H9 (cell line): ENCODE measurements at regions not wholly inside any gene's neighbourhood (a gene's known extent, or its start where the extent isn't known, plus 50 kb on each side); places are given as distances from the start of the nearest gene placed in this dataset.

Experiments used
- DNase-seq: peaks from one replicate; pipeline ENCODE4 v3.0.0-alpha.2; 2017
- H2AFZ ChIP-seq: one replicate; pipeline ENCODE4 v1.6.1; 2013; ENCODE audit warnings: mild to moderate bottlenecking, low read length, control low read depth, moderate library complexity
- H2AK5ac ChIP-seq: 2 replicates; pipeline ENCODE4 v1.6.1; 2013; ENCODE audit warnings: low read length, control low read depth, mixed read lengths; ENCODE audit not compliant: insufficient read length
- H2BK120ac ChIP-seq: one replicate; pipeline ENCODE4 v1.6.1; 2013; ENCODE audit warnings: low read depth, mild to moderate bottlenecking, low read length, control low read depth, inconsistent platforms; ENCODE audit not compliant: poor library complexity, severe bottlenecking
- H2BK12ac ChIP-seq: 2 replicates; pipeline ENCODE4 v1.6.1; 2013; ENCODE audit warnings: low read length, control low read depth, mixed read lengths, low read depth; ENCODE audit not compliant: insufficient read length
- H2BK15ac ChIP-seq: 2 replicates; pipeline ENCODE4 v1.6.1; 2013; ENCODE audit warnings: low read depth, low read length, control low read depth
- H2BK20ac ChIP-seq: one replicate; pipeline ENCODE4 v1.6.1; 2013; ENCODE audit warnings: low read depth, mild to moderate bottlenecking, low read length, control low read depth, inconsistent platforms; ENCODE audit not compliant: poor library complexity, severe bottlenecking
- H2BK5ac ChIP-seq: 2 replicates; pipeline ENCODE4 v1.6.1; 2013; ENCODE audit warnings: low read length, control low read depth, mixed read lengths; ENCODE audit not compliant: insufficient read length
- H3K14ac ChIP-seq: 2 replicates; pipeline ENCODE4 v1.6.1; 2013; ENCODE audit warnings: low read length, control low read depth; ENCODE audit not compliant: insufficient read depth
- H3K18ac ChIP-seq: 2 replicates; pipeline ENCODE4 v1.6.1; 2013; ENCODE audit warnings: low read depth, mild to moderate bottlenecking, mixed read lengths, low read length, control low read depth; ENCODE audit not compliant: insufficient read length
- H3K23ac ChIP-seq: 2 replicates; pipeline ENCODE4 v1.6.1; 2013; ENCODE audit warnings: low read length, control low read depth, mixed read lengths, low read depth; ENCODE audit not compliant: insufficient read length
- H3K23me2 ChIP-seq: 2 replicates; pipeline ENCODE4 v1.6.1; 2013; ENCODE audit warnings: low read depth, mild to moderate bottlenecking, mixed read lengths, low read length, control low read depth; ENCODE audit not compliant: insufficient read length, poor library complexity, severe bottlenecking
- H3K27ac ChIP-seq: 2 replicates; pipeline ENCODE4 v1.5.1; 2013; ENCODE audit warnings: low read length, control low read depth, mixed read lengths, low read depth; ENCODE audit not compliant: insufficient read length
- H3K27me3 ChIP-seq: 2 replicates; pipeline ENCODE4 v1.6.1; 2013; ENCODE audit warnings: low read length, control low read depth, inconsistent platforms; ENCODE audit not compliant: insufficient read depth
- H3K4ac ChIP-seq: 2 replicates; pipeline ENCODE4 v1.6.1; 2013; ENCODE audit warnings: low read depth, mild to moderate bottlenecking, control low read depth, inconsistent platforms, low read length, moderate library complexity
- H3K4me1 ChIP-seq: 2 replicates; pipeline ENCODE4 v1.6.1; 2013; ENCODE audit warnings: low read length, control low read depth, inconsistent platforms; ENCODE audit not compliant: insufficient read depth
- H3K4me2 ChIP-seq: 2 replicates; pipeline ENCODE4 v1.6.1; 2013; ENCODE audit warnings: low read length, control low read depth, mixed read lengths; ENCODE audit not compliant: insufficient read length, insufficient read depth
- H3K56ac ChIP-seq: 2 replicates; pipeline ENCODE4 v1.6.1; 2013; ENCODE audit warnings: low read depth, mild to moderate bottlenecking, mixed read lengths, low read length, control low read depth; ENCODE audit not compliant: insufficient read length
- H3K79me1 ChIP-seq: 2 replicates; pipeline ENCODE4 v1.6.1; 2013; ENCODE audit warnings: low read depth, mild to moderate bottlenecking, moderate library complexity, low read length, control low read depth, inconsistent platforms; ENCODE audit not compliant: insufficient read depth, poor library complexity, severe bottlenecking
- H3K79me2 ChIP-seq: 2 replicates; pipeline ENCODE4 v1.6.1; 2013; ENCODE audit warnings: low read length, control low read depth, inconsistent platforms; ENCODE audit not compliant: insufficient read depth
- H3K9ac ChIP-seq: 2 replicates; pipeline ENCODE4 v1.6.1; 2013; ENCODE audit warnings: low read length, control low read depth, mixed read lengths; ENCODE audit not compliant: insufficient read length; ENCODE audit errors: extremely low read depth
- H3K9me3 ChIP-seq: one replicate; pipeline ENCODE4 v1.6.1; 2013; ENCODE audit warnings: low read depth, low read length, inconsistent platforms; ENCODE audit not compliant: control insufficient read depth
- H3T11ph ChIP-seq: one replicate; pipeline ENCODE4 v1.6.1; 2013; ENCODE audit warnings: mild to moderate bottlenecking, low read length, control low read depth, inconsistent platforms
- H4K20me1 ChIP-seq: one replicate; pipeline ENCODE4 v1.6.1; 2013; ENCODE audit not compliant: control insufficient read depth, insufficient read length, insufficient read depth
- H4K5ac ChIP-seq: 2 replicates; pipeline ENCODE4 v1.6.1; 2013; ENCODE audit warnings: low read depth, mild to moderate bottlenecking, mixed read lengths, low read length, control low read depth; ENCODE audit not compliant: insufficient read length
- H4K8ac ChIP-seq: replicated peaks from 2 replicates; pipeline ENCODE4 v1.6.1; 2013; ENCODE audit warnings: low read length, control low read depth, mixed read lengths, low read depth; ENCODE audit not compliant: insufficient read length
- H4K91ac ChIP-seq: 2 replicates; pipeline ENCODE4 v1.6.1; 2013; ENCODE audit warnings: low read depth, mild to moderate bottlenecking, moderate library complexity, mixed read lengths, low read length, control low read depth; ENCODE audit not compliant: insufficient read length
- H3K27ac Mint-ChIP-seq, 3 experiments: 2 replicates in 2 of 3; 3 replicates in 1 of 3; pipeline ENCODE4 v1.8.0; 2020 to 2021; ENCODE audit warnings: mixed read lengths in 3 of 3, mild to moderate bottlenecking in 1 of 3, moderate library complexity in 1 of 3
- H3K27me3 Mint-ChIP-seq: 2 replicates; pipeline ENCODE4 v1.8.0; 2021; ENCODE audit warnings: low read depth, mild to moderate bottlenecking, moderate library complexity, mixed read lengths
- H3K36me3 Mint-ChIP-seq, 3 experiments: 2 replicates in 2 of 3; 3 replicates in 1 of 3; pipeline ENCODE4 v1.8.0; 2020 to 2021; ENCODE audit warnings: low read depth in 3 of 3, mixed read lengths in 3 of 3; ENCODE audit not compliant: insufficient read depth in 1 of 3
- H3K4me1 Mint-ChIP-seq, 2 experiments: 2 replicates each; pipeline ENCODE4 v1.8.0; 2020; ENCODE audit warnings: mixed read lengths in 2 of 2
- H3K4me3 Mint-ChIP-seq, 2 experiments: 2 replicates in 1 of 2; 3 replicates in 1 of 2; pipeline ENCODE4 v1.8.0; 2020 to 2021; ENCODE audit warnings: mild to moderate bottlenecking in 2 of 2, mixed read lengths in 2 of 2, moderate library complexity in 1 of 2
- H3K9me3 Mint-ChIP-seq, 2 experiments: 2 replicates in 1 of 2; 3 replicates in 1 of 2; pipeline ENCODE4 v1.8.0; 2020; ENCODE audit warnings: mild to moderate bottlenecking in 2 of 2, mixed read lengths in 2 of 2, moderate library complexity in 1 of 2
- CTCF ChIP-seq: fragments of 200-600 bp; sonication (generic); conservative IDR thresholded peaks from 3 replicates; pipeline ENCODE4 v1.8.0; 2021; ENCODE audit warnings: antibody characterized with exemption, mild to moderate bottlenecking
- WGBS: extraction: QIAGEN DNeasy Blood & Tissue Kit; methylation state at CpG from one replicate; pipeline ENCODE4 v1.1.7; 2013; ENCODE audit warnings: missing lambda C conversion rate, low lambda C conversion rate, mixed read lengths; ENCODE audit not compliant: insufficient read length; ENCODE audit errors: extremely low coverage; 5-methylcytosine and 5-hydroxymethylcytosine counted together

- no peaks in the 10 kb centered on the region for H3K79me2 ChIP-seq
- H2BK120ac ChIP-seq: no peak overlapping the region
- no peak overlapping the region for H2BK15ac ChIP-seq
- H3K27ac ChIP-seq: no peak overlapping the region
- H2BK12ac ChIP-seq: no peak overlapping the region
- no peaks in the 10 kb centered on the region for H3K23me2 ChIP-seq
- H3K4me2 ChIP-seq: no peak overlapping the region
- Mint-ChIP-seq H3K9me3 (peaks cover 2 to 3% of the 10 kb centered on the region in 2 experiments; a peak in 2 of 5 replicates), H3K27ac (no peak overlapping the region; a peak in 1 of 7 replicates), H3K4me3 (no peak overlapping the region), H3K36me3 (peaks cover 0 to 3% (median 0%) of the 10 kb centered on the region in 3 experiments; a peak in 2 of 7 replicates), H3K4me1 (peaks cover 12% of the 10 kb centered on the region in 2 experiments), H3K27me3 (no peaks in the 10 kb centered on the region)
- no CpG with 5 or more reads among the region's 4 CpGs for WGBS
- no peak overlapping the region for H4K5ac ChIP-seq
- H2BK5ac ChIP-seq: no peak overlapping the region
- H3K4ac ChIP-seq: no peak overlapping the region
- H3K14ac ChIP-seq: no peak overlapping the region
- no peaks in the 10 kb centered on the region for H3K79me1 ChIP-seq
- no peak overlapping the region for H3T11ph ChIP-seq
- no peaks in the 10 kb centered on the region for H3K27me3 ChIP-seq
- H4K20me1 ChIP-seq: no peaks in the 10 kb centered on the region
- H3K9ac ChIP-seq: no peak overlapping the region
- no peak for TF ChIP-seq CTCF
- H4K91ac ChIP-seq: no peak overlapping the region
- H2AK5ac ChIP-seq: no peak overlapping the region
- DNase-seq: no peak
- no peak overlapping the region for H4K8ac ChIP-seq
- no peaks in the 10 kb centered on the region for H3K9me3 ChIP-seq
- H2AFZ ChIP-seq: no peak overlapping the region
- H3K4me1 ChIP-seq: no peaks in the 10 kb centered on the region
- H3K56ac ChIP-seq: no peak overlapping the region
- no peak overlapping the region for H3K23ac ChIP-seq
- no peak overlapping the region for H2BK20ac ChIP-seq
- no peak overlapping the region for H3K18ac ChIP-seq
Measured at GRCh38 chr1:208714323-208714722, 470.1 kb upstream of the PLXNA2 start.
